GM12892 (cell line): ENCODE measurements at regions not wholly inside any gene's neighbourhood (a gene's known extent, or its start where the extent isn't known, plus 50 kb on each side); places are given as distances from the start of the nearest gene placed in this dataset.

Source experiments
- POLR2A ChIP-seq: IDR thresholded peaks from 2 replicates; pipeline ENCODE4 v1.6.1; 2011; ENCODE audit warnings: low read depth, low read length, control low read depth
- TAF1 ChIP-seq: IDR thresholded peaks from 2 replicates; pipeline ENCODE4 v1.6.1; 2011; ENCODE audit warnings: low read depth, mild to moderate bottlenecking, control low read depth, low read length, borderline replicate concordance

DNA sequence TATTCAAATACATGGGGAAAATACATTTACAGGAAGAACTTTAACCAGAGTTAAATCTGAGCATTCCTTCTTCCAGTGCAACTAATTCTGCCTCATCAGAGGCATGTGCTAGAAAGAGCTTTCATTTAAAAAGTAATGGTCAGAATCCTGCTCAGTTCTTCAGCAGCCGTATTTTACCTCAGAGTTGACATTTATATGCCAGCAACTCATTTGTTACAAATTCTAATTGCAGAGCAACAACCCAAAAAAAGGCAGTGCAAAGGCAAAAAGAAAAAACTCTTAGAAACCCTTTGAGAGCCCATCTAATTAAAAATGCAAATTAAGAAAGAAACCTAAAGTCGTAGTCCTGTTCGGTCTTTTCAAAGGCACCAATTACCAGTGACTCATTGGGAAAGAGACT, 392.5 kb downstream of the PBX1 start:
- TF ChIP-seq POLR2A: no peak
- no peak for TF ChIP-seq TAF1
